ENCODE measurements at regions not wholly inside any gene's neighbourhood (a gene's known extent, or its start where the extent isn't known, plus 50 kb on each side); places are given as distances from the start of the nearest gene placed in this dataset.

GRCh38 chr2:128435576-128436478 is 117.2 kb upstream of the HS6ST1 start:
- TF ChIP-seq EZH2 (IDR thresholded peaks at IDR 0.05; ENCODE audit: low read length), result no peak
- TF ChIP-seq, protein P1, sequence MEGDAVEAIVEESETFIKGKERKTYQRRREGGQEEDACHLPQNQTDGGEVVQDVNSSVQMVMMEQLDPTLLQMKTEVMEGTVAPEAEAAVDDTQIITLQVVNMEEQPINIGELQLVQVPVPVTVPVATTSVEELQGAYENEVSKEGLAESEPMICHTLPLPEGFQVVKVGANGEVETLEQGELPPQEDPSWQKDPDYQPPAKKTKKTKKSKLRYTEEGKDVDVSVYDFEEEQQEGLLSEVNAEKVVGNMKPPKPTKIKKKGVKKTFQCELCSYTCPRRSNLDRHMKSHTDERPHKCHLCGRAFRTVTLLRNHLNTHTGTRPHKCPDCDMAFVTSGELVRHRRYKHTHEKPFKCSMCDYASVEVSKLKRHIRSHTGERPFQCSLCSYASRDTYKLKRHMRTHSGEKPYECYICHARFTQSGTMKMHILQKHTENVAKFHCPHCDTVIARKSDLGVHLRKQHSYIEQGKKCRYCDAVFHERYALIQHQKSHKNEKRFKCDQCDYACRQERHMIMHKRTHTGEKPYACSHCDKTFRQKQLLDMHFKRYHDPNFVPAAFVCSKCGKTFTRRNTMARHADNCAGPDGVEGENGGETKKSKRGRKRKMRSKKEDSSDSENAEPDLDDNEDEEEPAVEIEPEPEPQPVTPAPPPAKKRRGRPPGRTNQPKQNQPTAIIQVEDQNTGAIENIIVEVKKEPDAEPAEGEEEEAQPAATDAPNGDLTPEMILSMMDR (optimal IDR thresholded peaks at IDR 0.05 in 1 of 3, IDR thresholded peaks at IDR 0.05 in 1 of 3, conservative IDR thresholded peaks at IDR 0.05 in 1 of 3; ENCODE audit: extremely low read depth in 1 of 3, insufficient read depth in 2 of 3, low read length in 3 of 3), result no peak
